ENCODE measurements at regions not wholly inside any gene's neighbourhood (a gene's known extent, or its start where the extent isn't known, plus 50 kb on each side); places are given as distances from the start of the nearest gene placed in this dataset.

GRCh38 chr2:535222-535621 lies 142.0 kb downstream of the TMEM18 start:
- Histone ChIP-seq H4K20me1 (ENCODE audit: control insufficient read depth, insufficient read depth) (no peaks in the 10 kb centered on the region), H3K9me3 (replicated peaks; ENCODE audit: control insufficient read depth, insufficient read depth, low read length) (no peaks in the 10 kb centered on the region), H3K27ac (ENCODE audit: control insufficient read depth, insufficient read depth) (no peak overlapping the region), H3K4me2 (ENCODE audit: control insufficient read depth, insufficient read depth) (no peak overlapping the region), H3K9ac (ENCODE audit: control insufficient read depth, insufficient read depth, low read length) (no peak overlapping the region), H2AFZ (ENCODE audit: control insufficient read depth, low read depth, low read length) (no peak overlapping the region), H3K79me2 (ENCODE audit: control insufficient read depth, insufficient read depth, low read length) (no peaks in the 10 kb centered on the region), H3K36me3 (ENCODE audit: control insufficient read depth in 2 of 2, insufficient read depth in 2 of 2, low read length in 1 of 2) (no peaks in the 10 kb centered on the region), H3K4me3 (no peak overlapping the region), H3K27me3 (replicated peaks in 1 of 2; ENCODE audit: control insufficient read depth in 2 of 2, insufficient read depth in 2 of 2, low read length in 1 of 2) (no peaks in the 10 kb centered on the region), H3K4me1 (ENCODE audit: control insufficient read depth, insufficient read depth, low read length) (no peaks in the 10 kb centered on the region)
- FAIRE-seq, result no peak
- in situ Hi-C loops (cut with MboI), result no loop called here
- ChIA-PET POLR2A (no interaction called here), CTCF (no interaction called here), SMC1A (ENCODE audit: uncharacterized antibody, unreplicated experiment) (no interaction called here), RAD21 (ENCODE audit: unreplicated experiment) (no interaction called here)
- TF ChIP-seq RB1 (IDR thresholded peaks at IDR 0.05; ENCODE audit: borderline replicate concordance), result no peak
- no peak for TF ChIP-seq SKIL (IDR thresholded peaks at IDR 0.05; ENCODE audit: low read depth, poor library complexity, severe bottlenecking)
- no peak for TF ChIP-seq MLLT1 (IDR thresholded peaks at IDR 0.05)
- no peak for TF ChIP-seq TCF7 (IDR thresholded peaks at IDR 0.05; ENCODE audit: borderline replicate concordance)
- no peak for TF ChIP-seq USF1 (IDR thresholded peaks at IDR 0.05; ENCODE audit: borderline replicate concordance, extremely low read length, insufficient read depth, low read depth, low read length)
- no peak for TF ChIP-seq HCFC1 (IDR thresholded peaks at IDR 0.05; ENCODE audit: low read length)
- no peak for TF ChIP-seq SMAD5 (IDR thresholded peaks at IDR 0.05; ENCODE audit: low read depth)
- TF ChIP-seq KDM1A (IDR thresholded peaks at IDR 0.05; ENCODE audit: borderline replicate concordance), result no peak
- no peak for DNase-seq (ENCODE audit: low read depth, low spot score)
- no peak for ATAC-seq
- no TSS peak for BruUV-seq (replicated peaks)
- intact Hi-C loops (cut with micrococcal nuclease; ENCODE audit: unreplicated experiment), result no loop called here
- 76% methylated on average over 3 of the region's 3 CpGs for WGBS (ENCODE audit: insufficient coverage, insufficient replicate concordance, low lambda C conversion rate, missing lambda C conversion rate)

Measured in GM12878 (cell line).